ENCODE measurements at regions not wholly inside any gene's neighbourhood (a gene's known extent, or its start where the extent isn't known, plus 50 kb on each side); places are given as distances from the start of the nearest gene placed in this dataset.

GRCh38 chr7:156434706-156435105, 205.9 kb upstream of the RNF32 start:
- TF ChIP-seq CTCF (IDR thresholded peaks at IDR 0.05; ENCODE audit: low read depth, low read length, poor library complexity, severe bottlenecking) (no peak), EZH2phosphoT487 (IDR thresholded peaks at IDR 0.05; ENCODE audit: borderline replicate concordance, low read length) (no peak)

All from DOHH2 (cell line).